H1 (cell line): ENCODE measurements at regions not wholly inside any gene's neighbourhood (a gene's known extent, or its start where the extent isn't known, plus 50 kb on each side); places are given as distances from the start of the nearest gene placed in this dataset.

ENCODE experiments used
- CTCF ChIA-PET: fragments of 300-600 bp; sonication (Branson Sonifier 250); formaldehyde crosslinking; loops from one replicate; lab custom pipeline; 2021; ENCODE audit not compliant: partially characterized antibody; lab: Charles Lee
- POLR2A ChIA-PET: fragments of 300-600 bp; sonication (Branson Sonifier 250); formaldehyde crosslinking; loops from one replicate; lab custom pipeline; 2021; ENCODE audit warnings: inconsistent platforms; ENCODE audit not compliant: partially characterized antibody; lab: Charles Lee
- DNase-seq, 2 experiments: peaks; one replicate each; pipeline versions ENCODE4 v3.0.0 to v3.0.0-alpha.2; 2010 to 2022; ENCODE audit warnings: low spot score in 2 of 2, low read depth in 1 of 2, mixed read lengths in 1 of 2
- FAIRE-seq: peaks from 2 replicates; lab custom pipeline; 2011; peaks lifted over from hg19 to GRCh38; lab: Jason Lieb, UNC
- H2AFZ ChIP-seq: 2 replicates; pipeline ENCODE4 v1.8.1; 2012; ENCODE audit warnings: low read length, inconsistent platforms
- H2AK5ac ChIP-seq: 2 replicates; pipeline ENCODE4 v1.6.1; 2013; ENCODE audit warnings: low read depth, low read length
- H2BK120ac ChIP-seq: replicated peaks from 2 replicates; pipeline ENCODE3; 2013; ENCODE audit warnings: low read depth, low read length, inconsistent platforms
- H2BK12ac ChIP-seq: 2 replicates; pipeline ENCODE4 v1.6.1; 2013; ENCODE audit warnings: low read depth, low read length
- H2BK15ac ChIP-seq: 2 replicates; pipeline ENCODE4 v1.6.1; 2013; ENCODE audit warnings: low read length
- H2BK20ac ChIP-seq: 2 replicates; pipeline ENCODE4 v1.6.1; 2013; ENCODE audit warnings: low read length
- H2BK5ac ChIP-seq: 2 replicates; pipeline ENCODE4 v1.6.1; 2013; ENCODE audit warnings: low read depth, low read length
- H3K14ac ChIP-seq: 2 replicates; pipeline ENCODE4 v1.6.1; 2013; ENCODE audit warnings: inconsistent platforms; ENCODE audit not compliant: insufficient read length
- H3K18ac ChIP-seq: 2 replicates; pipeline ENCODE4 v1.6.1; 2013; ENCODE audit warnings: low read length; ENCODE audit errors: extremely low read depth
- H3K23ac ChIP-seq: 2 replicates; pipeline ENCODE4 v1.6.1; 2013; ENCODE audit warnings: inconsistent platforms; ENCODE audit not compliant: insufficient read length
- H3K23me2 ChIP-seq: 2 replicates; pipeline ENCODE4 v1.6.1; 2013; ENCODE audit warnings: low read depth, low read length
- H3K27ac ChIP-seq: 2 replicates; pipeline ENCODE4 v1.6.1; 2011; ENCODE audit warnings: low read depth, low read length, inconsistent platforms
- H3K27me3 ChIP-seq, 4 experiments: replicated peaks in 1 of 4; 1 replicate in 1 of 4; 2 replicates in 3 of 4; pipeline versions ENCODE4 v1.6.1 to v1.8.1; 2011 to 2013; ENCODE audit warnings: low read length in 3 of 4, mild to moderate bottlenecking in 3 of 4, inconsistent platforms in 2 of 4, mixed read lengths in 2 of 4, moderate library complexity in 1 of 4; ENCODE audit not compliant: control insufficient read depth in 3 of 4, insufficient read depth in 3 of 4; ENCODE audit errors: extremely low read depth in 1 of 4
- H3K36me3 ChIP-seq, 4 experiments: 2 replicates each; pipeline versions ENCODE4 v1.6.1 to v1.8.1; 2011 to 2013; ENCODE audit warnings: mild to moderate bottlenecking in 4 of 4, low read length in 3 of 4, moderate library complexity in 2 of 4, control low read depth in 1 of 4, inconsistent platforms in 1 of 4; ENCODE audit not compliant: insufficient read depth in 4 of 4, control insufficient read depth in 2 of 4
- H3K4ac ChIP-seq: replicated peaks from 2 replicates; pipeline ENCODE3; 2013; ENCODE audit warnings: low read length, low read depth, mixed read lengths, inconsistent platforms; ENCODE audit not compliant: insufficient read length
- H3K4me1 ChIP-seq, 4 experiments: replicated peaks in 1 of 4; 1 replicate in 1 of 4; 2 replicates in 3 of 4; pipeline versions ENCODE4 v1.6.1 to v1.8.1; 2011 to 2013; ENCODE audit warnings: low read length in 3 of 4, inconsistent platforms in 2 of 4, mixed read lengths in 1 of 4; ENCODE audit not compliant: insufficient read depth in 4 of 4, control insufficient read depth in 3 of 4
- H3K4me2 ChIP-seq, 2 experiments: 2 replicates each; pipeline versions ENCODE4 v1.6.1 to v1.8.1; 2011 to 2013; ENCODE audit warnings: low read depth in 2 of 2, low read length in 2 of 2, control low read depth in 1 of 2, inconsistent platforms in 1 of 2, mild to moderate bottlenecking in 1 of 2; ENCODE audit not compliant: insufficient read depth in 1 of 2
- H3K4me3 ChIP-seq, 4 experiments: fragments of 200-600, 300-600 bp in 1 of 4; sonication (generic), shearing (Covaris generic), sonication (Bioruptor Twin) in 1 of 4; 2 replicates each; pipeline versions ENCODE4 v1.5.1 to v1.8.1; 2011 to 2016; ENCODE audit warnings: low read length in 4 of 4, low read depth in 3 of 4, control low read depth in 2 of 4, inconsistent platforms in 2 of 4, mild to moderate bottlenecking in 2 of 4, mixed read lengths in 1 of 4, moderate library complexity in 1 of 4; ENCODE audit not compliant: insufficient read depth in 2 of 4; ENCODE audit errors: extremely low read depth in 1 of 4
- H3K56ac ChIP-seq: replicated peaks from 2 replicates; pipeline ENCODE3; 2013; ENCODE audit warnings: low read depth, mild to moderate bottlenecking, mixed read lengths, low read length, inconsistent platforms; ENCODE audit not compliant: insufficient read length
- H3K79me1 ChIP-seq: 2 replicates; pipeline ENCODE4 v1.6.1; 2013; ENCODE audit warnings: low read depth, low read length, control low read depth
- H3K79me2 ChIP-seq, 2 experiments: 2 replicates each; pipeline versions ENCODE4 v1.6.1 to v1.8.1; 2012 to 2013; ENCODE audit warnings: low read length in 2 of 2, mild to moderate bottlenecking in 2 of 2, inconsistent platforms in 1 of 2; ENCODE audit not compliant: insufficient read depth in 2 of 2, control insufficient read depth in 1 of 2
- H3K9ac ChIP-seq, 4 experiments: replicated peaks in 1 of 4; 1 replicate in 1 of 4; 2 replicates in 3 of 4; pipeline versions ENCODE4 v1.6.1 to v1.8.1; 2011 to 2013; ENCODE audit warnings: low read depth in 3 of 4, low read length in 3 of 4, control low read depth in 2 of 4, mild to moderate bottlenecking in 2 of 4, moderate library complexity in 2 of 4, inconsistent platforms in 1 of 4; ENCODE audit errors: extremely low read depth in 1 of 4
- H3K9me3 ChIP-seq, 2 experiments: 2 replicates each; pipeline versions ENCODE4 v1.6.1 to v1.8.1; 2012 to 2013; ENCODE audit warnings: mild to moderate bottlenecking in 2 of 2, moderate library complexity in 2 of 2, control low read depth in 1 of 2, inconsistent platforms in 1 of 2, low read depth in 1 of 2, low read length in 1 of 2, mixed read lengths in 1 of 2; ENCODE audit not compliant: insufficient read depth in 2 of 2
- H4K20me1 ChIP-seq, 2 experiments: replicated peaks in 1 of 2; 2 replicates each; pipeline versions ENCODE3 to v1.8.1; 2011 to 2013; ENCODE audit warnings: inconsistent platforms in 2 of 2, low read length in 2 of 2, mild to moderate bottlenecking in 1 of 2; ENCODE audit not compliant: insufficient read depth in 2 of 2, control insufficient read depth in 1 of 2
- H4K5ac ChIP-seq: 2 replicates; pipeline ENCODE4 v1.6.1; 2013; ENCODE audit warnings: low read length, low read depth, mixed read lengths, inconsistent platforms; ENCODE audit not compliant: insufficient read length
- H4K8ac ChIP-seq: 2 replicates; pipeline ENCODE4 v1.8.0; 2013; ENCODE audit warnings: mild to moderate bottlenecking, moderate library complexity, low read length, inconsistent platforms; ENCODE audit not compliant: insufficient read depth; ENCODE audit errors: extremely low read depth
- H4K91ac ChIP-seq: replicated peaks from 2 replicates; pipeline ENCODE3; 2013; ENCODE audit warnings: low read length, mixed read lengths, inconsistent platforms; ENCODE audit not compliant: insufficient read length
- CTBP2 ChIP-seq: IDR thresholded peaks from 2 replicates; pipeline ENCODE4 v1.7.0; 2011; ENCODE audit warnings: borderline replicate concordance, mild to moderate bottlenecking, moderate library complexity, mixed read lengths, low read length; ENCODE audit not compliant: insufficient read depth, insufficient read length
- RXRA ChIP-seq: IDR thresholded peaks from 2 replicates; pipeline ENCODE4 v1.6.1; 2011; ENCODE audit warnings: low read depth, mild to moderate bottlenecking, low read length, moderate library complexity; ENCODE audit not compliant: insufficient read depth
- TEAD4 ChIP-seq: IDR thresholded peaks from 2 replicates; pipeline ENCODE4 v1.6.1; 2012; ENCODE audit warnings: low read depth, low read length, inconsistent platforms, mixed read lengths
- WGBS, 2 experiments: shearing (Covaris generic) in 1 of 2; methylation state at CpG; one replicate each; pipeline versions ENCODE4 v1.1.6 to v1.1.7; 2013 to 2015; ENCODE audit warnings: low lambda C conversion rate in 2 of 2, mixed read lengths in 2 of 2, inconsistent platforms in 1 of 2, low coverage in 1 of 2, missing lambda C conversion rate in 1 of 2; ENCODE audit not compliant: insufficient replicate concordance in 2 of 2, insufficient coverage in 1 of 2, insufficient read length in 1 of 2; ENCODE audit errors: extremely low coverage in 1 of 2, missing lambda C conversion rate in 1 of 2; 5-methylcytosine and 5-hydroxymethylcytosine counted together

DNA sequence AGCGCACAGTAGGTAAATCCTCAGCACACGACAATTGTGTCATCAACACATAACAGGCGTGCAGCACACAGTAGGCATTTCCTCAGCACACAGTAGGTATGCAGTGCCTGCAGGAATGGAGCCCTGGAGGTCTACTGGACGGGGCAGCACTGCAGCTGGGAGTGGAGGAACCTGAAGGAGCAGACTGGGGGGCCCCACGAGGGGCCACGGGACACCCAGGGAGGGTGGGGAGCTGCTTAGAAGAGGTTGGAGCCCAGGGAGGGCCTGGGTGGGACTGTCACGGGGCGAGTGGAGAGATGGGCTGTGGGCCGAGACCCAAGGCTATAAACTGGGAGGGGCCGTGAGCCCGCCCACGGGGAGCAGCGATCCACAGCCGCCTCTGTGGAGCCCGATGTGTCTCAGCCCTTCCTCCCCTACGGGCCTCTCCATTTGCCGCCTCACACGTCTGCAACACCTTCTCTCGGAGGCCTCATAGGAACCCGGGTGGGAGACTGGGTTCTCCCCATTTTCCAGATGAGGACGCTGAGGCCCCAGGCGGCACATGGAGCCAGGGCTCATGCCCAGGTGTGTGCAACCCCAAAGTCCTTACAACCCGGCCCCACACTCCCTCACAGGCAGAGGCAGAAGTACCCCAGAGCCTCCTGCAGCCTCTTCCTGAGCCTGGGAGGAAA, 101.5 kb downstream of the MICALL2 start:
- Histone ChIP-seq H2BK15ac (no peak overlapping the region), H3K14ac (no peak overlapping the region), H2BK12ac (no peak overlapping the region), H3K23ac (no peak overlapping the region), H3K56ac (no peak overlapping the region), H3K23me2 (no peaks in the 10 kb centered on the region), H3K79me1 (no peaks in the 10 kb centered on the region), H4K91ac (no peak overlapping the region), H2BK120ac (no peak overlapping the region), H3K4ac (no peak overlapping the region), H2BK20ac (no peak overlapping the region), H4K5ac (no peak overlapping the region), H3K18ac (no peak overlapping the region), H2AK5ac (no peak overlapping the region), H4K20me1 (peaks cover 0 to 3% of the 10 kb centered on the region in 2 experiments), H3K79me2 (no peaks in the 10 kb centered on the region), H3K36me3 (no peaks in the 10 kb centered on the region), H2AFZ (no peak overlapping the region), H3K27ac (no peak overlapping the region), H3K4me1 (no peaks in the 10 kb centered on the region), H2BK5ac (no peak overlapping the region), H3K4me3 (no peak overlapping the region), H3K27me3 (no peaks in the 10 kb centered on the region; a peak in 1 of 7 replicates), H3K9me3 (no peaks in the 10 kb centered on the region), H3K9ac (no peak overlapping the region), H4K8ac (no peak overlapping the region), H3K4me2 (no peak overlapping the region)
- no peak for DNase-seq
- TF ChIP-seq RXRA: no peak
- no peak for TF ChIP-seq CTBP2
- no peak for TF ChIP-seq TEAD4
- CTCF ChIA-PET: no interaction called here
- no peak for FAIRE-seq
- WGBS, 2 experiments: 88% methylated on average over 17 of the region's 23 CpGs; no CpG with 5 or more reads in 1 of the 2 experiments
- POLR2A ChIA-PET: no interaction called here
